ENCODE measurements at regions not wholly inside any gene's neighbourhood (a gene's known extent, or its start where the extent isn't known, plus 50 kb on each side); places are given as distances from the start of the nearest gene placed in this dataset.

DNA sequence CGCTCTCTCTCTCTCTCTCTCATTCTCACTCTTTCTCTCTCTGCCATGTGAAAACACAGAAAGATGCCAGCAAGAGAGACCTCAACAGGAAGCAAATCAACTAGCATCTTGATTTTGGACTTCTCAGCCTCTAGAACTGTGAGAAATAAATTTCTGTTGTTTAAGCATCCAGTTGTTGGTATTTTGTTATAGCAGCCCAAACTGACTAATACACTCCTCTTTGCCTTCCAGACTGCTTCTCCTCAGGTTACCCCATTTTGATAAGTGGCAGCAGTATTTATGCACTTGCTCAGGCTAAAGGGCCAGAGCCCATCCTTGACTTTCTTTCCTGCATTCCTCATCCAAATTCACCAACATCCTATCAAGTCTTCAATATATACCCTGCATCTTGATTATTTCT lies 76.6 kb upstream of the NANOGP8 start:
- TF ChIP-seq, protein P1, sequence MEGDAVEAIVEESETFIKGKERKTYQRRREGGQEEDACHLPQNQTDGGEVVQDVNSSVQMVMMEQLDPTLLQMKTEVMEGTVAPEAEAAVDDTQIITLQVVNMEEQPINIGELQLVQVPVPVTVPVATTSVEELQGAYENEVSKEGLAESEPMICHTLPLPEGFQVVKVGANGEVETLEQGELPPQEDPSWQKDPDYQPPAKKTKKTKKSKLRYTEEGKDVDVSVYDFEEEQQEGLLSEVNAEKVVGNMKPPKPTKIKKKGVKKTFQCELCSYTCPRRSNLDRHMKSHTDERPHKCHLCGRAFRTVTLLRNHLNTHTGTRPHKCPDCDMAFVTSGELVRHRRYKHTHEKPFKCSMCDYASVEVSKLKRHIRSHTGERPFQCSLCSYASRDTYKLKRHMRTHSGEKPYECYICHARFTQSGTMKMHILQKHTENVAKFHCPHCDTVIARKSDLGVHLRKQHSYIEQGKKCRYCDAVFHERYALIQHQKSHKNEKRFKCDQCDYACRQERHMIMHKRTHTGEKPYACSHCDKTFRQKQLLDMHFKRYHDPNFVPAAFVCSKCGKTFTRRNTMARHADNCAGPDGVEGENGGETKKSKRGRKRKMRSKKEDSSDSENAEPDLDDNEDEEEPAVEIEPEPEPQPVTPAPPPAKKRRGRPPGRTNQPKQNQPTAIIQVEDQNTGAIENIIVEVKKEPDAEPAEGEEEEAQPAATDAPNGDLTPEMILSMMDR (IDR thresholded peaks at IDR 0.05; ENCODE audit: insufficient read depth, low read length, poor library complexity, severe bottlenecking) = no peak
- no peak for TF ChIP-seq EZH2phosphoT487 (conservative IDR thresholded peaks at IDR 0.05; ENCODE audit: low read length)

Data from SU-DHL-6 (cell line).